CD14-positive monocyte (primary cell): ENCODE measurements at regions not wholly inside any gene's neighbourhood (a gene's known extent, or its start where the extent isn't known, plus 50 kb on each side); places are given as distances from the start of the nearest gene placed in this dataset.

ENCODE experiments used
- DNase-seq, 3 donors: peaks; one replicate each; pipeline ENCODE4 v3.0.0-alpha.2; 2011 to 2022
- H2AFZ ChIP-seq: 2 replicates; pipeline ENCODE4 v1.6.0; 2012; ENCODE audit warnings: mild to moderate bottlenecking, low read depth, low read length, inconsistent platforms; ENCODE audit not compliant: insufficient read depth, poor library complexity, severe bottlenecking
- H3K27ac ChIP-seq, 2 donors: 1 replicate in 1 of 2; 2 replicates in 1 of 2; pipeline ENCODE4 v1.5.1; 2012 to 2013; ENCODE audit warnings: low read length in 2 of 2, control low read depth in 1 of 2, inconsistent platforms in 1 of 2, low read depth in 1 of 2, mild to moderate bottlenecking in 1 of 2
- H3K27me3 ChIP-seq, 2 donors: one replicate each; pipeline versions ENCODE4 v1.6.0 to v1.6.1; 2011 to 2013; ENCODE audit warnings: low read length in 2 of 2; ENCODE audit not compliant: control insufficient read depth in 2 of 2, insufficient read depth in 2 of 2
- H3K36me3 ChIP-seq, 2 donors: replicated peaks in 1 of 2; 1 replicate in 1 of 2; 2 replicates in 1 of 2; pipeline versions ENCODE4 v1.5.1 to v1.6.1; 2012 to 2013; ENCODE audit warnings: low read length in 2 of 2, control low read depth in 1 of 2, inconsistent platforms in 1 of 2, mild to moderate bottlenecking in 1 of 2; ENCODE audit not compliant: insufficient read depth in 2 of 2, control insufficient read depth in 1 of 2
- H3K4me1 ChIP-seq, 2 donors: 1 replicate in 1 of 2; 2 replicates in 1 of 2; pipeline versions ENCODE4 v1.5.1 to v1.6.1; 2012 to 2013; ENCODE audit warnings: low read length in 2 of 2, control low read depth in 1 of 2, inconsistent platforms in 1 of 2, mild to moderate bottlenecking in 1 of 2, moderate library complexity in 1 of 2; ENCODE audit not compliant: insufficient read depth in 2 of 2, control insufficient read depth in 1 of 2
- H3K4me2 ChIP-seq: replicated peaks from 2 replicates; pipeline ENCODE3; 2012; ENCODE audit warnings: low read length, moderate library complexity, mild to moderate bottlenecking; ENCODE audit not compliant: poor library complexity, severe bottlenecking; ENCODE audit errors: extremely low read depth
- H3K4me3 ChIP-seq, 3 experiments: fragments of 200-600 bp in 1 of 3; sonication (generic) in 1 of 3; replicated peaks in 1 of 3; 1 replicate in 2 of 3; 2 replicates in 1 of 3; pipeline ENCODE4 v1.5.1; 2011 to 2013; ENCODE audit warnings: low read length in 3 of 3, mild to moderate bottlenecking in 3 of 3, control low read depth in 2 of 3, low read depth in 2 of 3, inconsistent platforms in 1 of 3, moderate library complexity in 1 of 3
- H3K79me2 ChIP-seq: 2 replicates; pipeline ENCODE4 v1.6.0; 2012; ENCODE audit warnings: mild to moderate bottlenecking, control low read depth, inconsistent platforms, low read length, moderate library complexity; ENCODE audit not compliant: insufficient read depth
- H3K9ac ChIP-seq: 2 replicates; pipeline ENCODE4 v1.6.0; 2017; ENCODE audit warnings: low read length, mild to moderate bottlenecking; ENCODE audit not compliant: insufficient read depth, poor library complexity, severe bottlenecking
- H3K9me3 ChIP-seq, 2 donors: replicated peaks in 1 of 2; 1 replicate in 1 of 2; 2 replicates in 1 of 2; pipeline versions ENCODE4 v1.5.1 to v1.6.1; 2012 to 2013; ENCODE audit warnings: low read length in 2 of 2, control low read depth in 1 of 2; ENCODE audit not compliant: control insufficient read depth in 1 of 2, insufficient read depth in 1 of 2
- H4K20me1 ChIP-seq: 2 replicates; pipeline ENCODE4 v1.6.0; 2012; ENCODE audit warnings: mild to moderate bottlenecking, low read length, control low read depth, moderate library complexity; ENCODE audit not compliant: insufficient read depth
- H3K27ac Mint-ChIP-seq, 7 donors: one replicate each; pipeline ENCODE4 v1.8.0; 2020; ENCODE audit warnings: mild to moderate bottlenecking in 7 of 7, mixed read lengths in 7 of 7, moderate library complexity in 6 of 7, inconsistent platforms in 2 of 7
- H3K27me3 Mint-ChIP-seq, 3 donors: one replicate each; pipeline ENCODE4 v1.8.0; 2021 to 2022; ENCODE audit warnings: low read depth in 3 of 3, mild to moderate bottlenecking in 3 of 3, mixed read lengths in 3 of 3, moderate library complexity in 3 of 3, inconsistent platforms in 1 of 3
- H3K36me3 Mint-ChIP-seq, 2 donors: one replicate each; pipeline ENCODE4 v1.8.0; 2020; ENCODE audit warnings: mixed read lengths in 2 of 2, inconsistent platforms in 1 of 2, mild to moderate bottlenecking in 1 of 2
- H3K4me1 Mint-ChIP-seq: one replicate; pipeline ENCODE4 v1.8.0; 2020; ENCODE audit warnings: mild to moderate bottlenecking, mixed read lengths
- H3K4me3 Mint-ChIP-seq, 2 donors: one replicate each; pipeline ENCODE4 v1.8.0; 2020; ENCODE audit warnings: mild to moderate bottlenecking in 2 of 2, mixed read lengths in 2 of 2, moderate library complexity in 1 of 2
- H3K9me3 Mint-ChIP-seq, 7 donors: one replicate each; pipeline ENCODE4 v1.8.0; 2020 to 2022; ENCODE audit warnings: mixed read lengths in 7 of 7, mild to moderate bottlenecking in 6 of 7, moderate library complexity in 6 of 7, inconsistent platforms in 2 of 7
- CTCF ChIP-seq: fragments of 200-600 bp; IDR thresholded peaks from one replicate; pipeline ENCODE4 v1.8.0; 2022; ENCODE audit warnings: antibody characterized with exemption, mild to moderate bottlenecking
- WGBS: methylation state at CpG from one replicate; pipeline ENCODE4 v1.1.5; 2013; ENCODE audit warnings: missing lambda C conversion rate; ENCODE audit not compliant: insufficient coverage; 5-methylcytosine and 5-hydroxymethylcytosine counted together
- intact Hi-C, 2 donors: fragments of 100-400 bp; cut with micrococcal nuclease; formaldehyde crosslinking; loops; one replicate each; pipeline versions ENCODE4 v1.15.0 to v1.15.1; 2023

DNA sequence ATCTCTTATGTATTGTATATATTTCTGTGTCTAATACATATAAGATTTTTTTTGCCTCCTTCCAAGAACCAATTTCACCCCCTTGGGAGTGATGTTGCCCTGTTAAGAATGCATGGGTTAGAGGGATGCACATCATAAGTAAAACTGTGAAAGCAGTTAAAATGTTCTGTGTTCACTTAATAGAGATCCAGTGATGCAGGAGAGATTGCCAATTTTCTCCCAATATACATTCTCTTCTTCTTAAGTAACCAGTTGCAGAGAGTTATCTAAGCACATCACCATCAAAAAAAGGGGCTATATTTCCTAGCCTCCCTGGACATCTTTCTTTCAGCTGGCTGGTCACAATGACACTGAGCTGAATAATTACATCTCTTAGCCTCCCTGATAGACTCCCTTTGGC lies 307.0 kb downstream of the OSTF1 start:
- Histone ChIP-seq H3K36me3 (no peaks in the 10 kb centered on the region), H3K27ac (no peak overlapping the region), H3K79me2 (no peaks in the 10 kb centered on the region), H3K4me3 (no peak overlapping the region), H3K4me2 (no peak overlapping the region), H3K4me1 (no peaks in the 10 kb centered on the region), H3K9ac (no peak overlapping the region), H2AFZ (no peak overlapping the region), H3K27me3 (no peaks in the 10 kb centered on the region), H3K9me3 (no peaks in the 10 kb centered on the region), H4K20me1 (no peaks in the 10 kb centered on the region)
- intact Hi-C loops, result no loop called here
- no peaks in the 10 kb centered on the region for H3K36me3 Mint-ChIP-seq
- peaks cover 0 to 2% (median 0%) of the 10 kb centered on the region in 3 donors for H3K27me3 Mint-ChIP-seq
- no peak overlapping the region for H3K27ac Mint-ChIP-seq
- DNase-seq, result no peak
- no peak overlapping the region for H3K4me3 Mint-ChIP-seq
- peaks cover 0 to 15% (median 4%) of the 10 kb centered on the region in 7 donors for H3K9me3 Mint-ChIP-seq
- TF ChIP-seq CTCF, result no peak
- no peaks in the 10 kb centered on the region for H3K4me1 Mint-ChIP-seq

DNA sequence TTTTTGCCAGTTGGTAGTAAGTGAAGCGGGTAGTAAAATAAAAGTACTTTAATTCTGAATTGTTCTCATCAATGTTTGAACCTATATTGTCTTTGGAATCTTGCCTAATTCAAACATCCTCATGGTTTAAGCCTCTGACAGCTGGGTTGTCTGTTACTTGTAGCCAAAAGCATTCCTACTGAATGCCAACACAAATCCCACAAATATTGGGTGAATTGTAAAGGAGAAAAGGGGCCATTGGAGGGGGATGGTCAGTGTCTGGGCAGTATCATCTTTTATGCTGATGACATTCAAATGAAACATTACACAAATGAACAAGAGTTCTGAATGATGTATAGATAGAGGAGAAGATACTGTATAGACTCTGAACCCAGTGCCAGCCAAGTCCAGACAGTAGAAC lies 309.5 kb downstream of the OSTF1 start:
- Histone ChIP-seq H4K20me1 (no peaks in the 10 kb centered on the region), H3K9ac (no peak overlapping the region), H3K79me2 (no peaks in the 10 kb centered on the region), H3K27ac (no peak overlapping the region), H3K27me3 (no peaks in the 10 kb centered on the region), H3K9me3 (peaks cover 0 to 7% of the 10 kb centered on the region in 2 donors), H2AFZ (no peak overlapping the region), H3K4me3 (no peak overlapping the region), H3K4me1 (no peaks in the 10 kb centered on the region), H3K36me3 (no peaks in the 10 kb centered on the region), H3K4me2 (no peak overlapping the region)
- TF ChIP-seq CTCF, result no peak
- WGBS, result no CpG with 5 or more reads among the region's 1 CpG
- Mint-ChIP-seq H3K4me3 (no peak overlapping the region), H3K9me3 (peaks cover 3 to 21% (median 5%) of the 10 kb centered on the region in 7 donors), H3K27ac (no peak overlapping the region), H3K36me3 (no peaks in the 10 kb centered on the region), H3K4me1 (no peaks in the 10 kb centered on the region), H3K27me3 (peaks cover 0 to 2% (median 0%) of the 10 kb centered on the region in 3 donors)
- DNase-seq, result no peak
- intact Hi-C loops, result no loop called here
